K562 (cell line): ENCODE measurements at regions not wholly inside any gene's neighbourhood (a gene's known extent, or its start where the extent isn't known, plus 50 kb on each side); places are given as distances from the start of the nearest gene placed in this dataset.

Source experiments
- ATAC-seq: fragments of 200-7000 bp; cut with Tn5 transposase; 3 replicates; pipeline ENCODE4 v1.9.1; 2020; ENCODE audit warnings: moderate library complexity
- BruUV-seq: library from RNA; stranded (reverse); fragments of 400-500 nt; replicated peaks from 2 replicates; lab custom pipeline; 2021; lab: Mats Ljungman, UMichigan
- CTCF ChIA-PET: fragments of 300-600 bp; formaldehyde crosslinking; extraction: SDS; loops from one replicate; lab custom pipeline; 2021; ENCODE audit warnings: low intra/inter-chr PET ratio; lab: Yijun Ruan, JAX
- POLR2A ChIA-PET: fragments of 300-600, 350-650 bp; sonication (Branson Sonifier 250); formaldehyde crosslinking; extraction: SDS; loops from one replicate; lab custom pipeline; 2021; ENCODE audit warnings: antibody characterized with exemption, inconsistent platforms; lab: Yijun Ruan, JAX
- DNase-seq, 4 experiments: peaks; one replicate each; pipeline versions ENCODE4 v3.0.0 to v3.0.0-alpha.2; 2011 to 2018; ENCODE audit warnings: low spot score in 3 of 4, mixed read lengths in 3 of 4; ENCODE audit errors: extremely low read depth in 1 of 4
- FAIRE-seq: peaks from 2 replicates; lab custom pipeline; 2011; peaks lifted over from hg19 to GRCh38; lab: Jason Lieb, UNC
- H2AFZ ChIP-seq: 2 replicates; pipeline ENCODE4 v1.6.0; 2011; ENCODE audit warnings: low read depth, low read length, control low read depth, inconsistent platforms
- H3K27ac ChIP-seq: fragments of 200-600 bp; 3 replicates; pipeline ENCODE4 v1.8.0; 2011; ENCODE audit warnings: low read depth, mild to moderate bottlenecking, control low read depth, inconsistent platforms, low read length, moderate library complexity, mixed read lengths; ENCODE audit errors: extremely low read depth
- H3K27me3 ChIP-seq, 2 experiments: fragments of 300-600 bp in 1 of 2; 2 replicates in 1 of 2; 3 replicates in 1 of 2; pipeline versions ENCODE4 v1.6.0 to v1.8.0; 2011; ENCODE audit warnings: inconsistent platforms in 2 of 2, low read length in 2 of 2, mild to moderate bottlenecking in 1 of 2, mixed read lengths in 1 of 2, moderate library complexity in 1 of 2; ENCODE audit not compliant: control insufficient read depth in 2 of 2, insufficient read depth in 2 of 2
- H3K36me3 ChIP-seq: fragments of 300-600 bp; 3 replicates; pipeline ENCODE4 v1.8.0; 2011; ENCODE audit warnings: mild to moderate bottlenecking, low read length, inconsistent platforms; ENCODE audit not compliant: control insufficient read depth, insufficient read depth
- H3K4me1 ChIP-seq, 2 experiments: fragments of 200-600 bp in 1 of 2; replicated peaks in 1 of 2; 2 replicates in 1 of 2; 3 replicates in 1 of 2; pipeline versions ENCODE4 v1.5.1 to v1.8.0; 2011; ENCODE audit warnings: inconsistent platforms in 2 of 2, low read length in 2 of 2, mild to moderate bottlenecking in 1 of 2, mixed read lengths in 1 of 2, moderate library complexity in 1 of 2; ENCODE audit not compliant: control insufficient read depth in 2 of 2, insufficient read depth in 2 of 2
- H3K4me2 ChIP-seq: 2 replicates; pipeline ENCODE4 v1.6.1; 2011; ENCODE audit warnings: low read length, control low read depth, inconsistent platforms, mixed read lengths; ENCODE audit not compliant: insufficient read depth
- H3K4me3 ChIP-seq: fragments of 200-600 bp; sonication (generic), shearing (Covaris generic); 2 replicates; pipeline ENCODE4 v1.5.1; 2016; ENCODE audit warnings: control low read depth, inconsistent platforms
- H3K79me2 ChIP-seq: fragments of 200-600 bp; 3 replicates; pipeline ENCODE4 v1.8.0; 2011; ENCODE audit warnings: low read length, inconsistent platforms; ENCODE audit not compliant: control insufficient read depth, insufficient read depth
- H3K9ac ChIP-seq, 2 experiments: 2 replicates each; pipeline versions ENCODE4 v1.6.0 to v1.6.1; 2011; ENCODE audit warnings: low read depth in 2 of 2, low read length in 2 of 2, control low read depth in 1 of 2, inconsistent platforms in 1 of 2, mild to moderate bottlenecking in 1 of 2, mixed read lengths in 1 of 2; ENCODE audit not compliant: insufficient read depth in 1 of 2
- H3K9me1 ChIP-seq: one replicate; pipeline ENCODE4 v1.6.0; 2011; ENCODE audit warnings: inconsistent platforms, mild to moderate bottlenecking, low read length, moderate library complexity; ENCODE audit not compliant: control insufficient read depth, insufficient read depth
- H3K9me3 ChIP-seq: replicated peaks from 2 replicates; pipeline ENCODE4 v1.5.1; 2011; ENCODE audit warnings: low read depth, low read length, inconsistent platforms; ENCODE audit not compliant: control insufficient read depth, insufficient read depth
- H4K20me1 ChIP-seq: replicated peaks from 2 replicates; pipeline ENCODE4 v1.6.1; 2011; ENCODE audit warnings: low read length, inconsistent platforms, mixed read lengths; ENCODE audit not compliant: control insufficient read depth, insufficient read depth
- ATF6 ChIP-seq: sonication (generic); formaldehyde crosslinking; IDR thresholded peaks from 2 replicates; pipeline ENCODE4 v1.4.0; 2020; ENCODE audit warnings: mild to moderate bottlenecking, missing genetic modification reagents
- C11orf30 ChIP-seq: fragments of 450-650 bp; IDR thresholded peaks from 2 replicates; pipeline ENCODE4 v1.6.1; 2016; ENCODE audit warnings: low read depth, mild to moderate bottlenecking
- CBFA2T3 ChIP-seq: fragments of 450-650 bp; IDR thresholded peaks from 2 replicates; pipeline ENCODE4 v1.6.1; 2017
- DNMT1 ChIP-seq: fragments of 450-650 bp; IDR thresholded peaks from 2 replicates; pipeline ENCODE4 v1.6.1; 2016; ENCODE audit warnings: antibody characterized with exemption, mild to moderate bottlenecking
- ETV1 ChIP-seq: fragments of 450-650 bp; conservative IDR thresholded peaks from 2 replicates; pipeline ENCODE4 v1.6.1; 2016; ENCODE audit warnings: missing genetic modification characterization, control low read depth, low read depth, missing compliant biosample characterization
- FIP1L1 ChIP-seq: fragments of 200-400 bp; formaldehyde crosslinking; IDR thresholded peaks from 2 replicates; pipeline ENCODE4 v1.6.1; 2018; ENCODE audit warnings: mild to moderate bottlenecking, low read depth, low read length; ENCODE audit not compliant: poor library complexity, severe bottlenecking
- FUS ChIP-seq: fragments of 200-400 bp; formaldehyde crosslinking; optimal IDR thresholded peaks from 2 replicates; pipeline ENCODE3; 2017; ENCODE audit warnings: low read depth, low read length
- HIVEP1 ChIP-seq: fragments of 250-450 bp; sonication (Bioruptor Pico); IDR thresholded peaks from 2 replicates; pipeline ENCODE4 v1.4.0; 2020; ENCODE audit warnings: mild to moderate bottlenecking
- IFI16 ChIP-seq: fragments of 250-450 bp; sonication (Bioruptor Pico); IDR thresholded peaks from 2 replicates; pipeline ENCODE4 v2.1.2; 2022; ENCODE audit warnings: mild to moderate bottlenecking, inconsistent platforms
- MAZ ChIP-seq, 2 experiments: fragments of 450-650 bp in 1 of 2; sonication (generic) in 1 of 2; formaldehyde crosslinking; IDR thresholded peaks in 1 of 2; conservative IDR thresholded peaks in 1 of 2; 2 replicates each; pipeline versions ENCODE4 v1.4.0 to v1.5.0; 2020; ENCODE audit warnings: mild to moderate bottlenecking in 1 of 2, missing genetic modification reagents in 1 of 2
- POLR3A ChIP-seq: IDR thresholded peaks from 2 replicates; pipeline ENCODE4 v1.6.1; 2011; ENCODE audit warnings: borderline replicate concordance, mild to moderate bottlenecking, moderate library complexity; ENCODE audit not compliant: insufficient read length, insufficient read depth; ENCODE audit errors: extremely low read depth
- PPARD ChIP-seq: fragments of 250-450 bp; sonication (Bioruptor Pico); IDR thresholded peaks from 2 replicates; pipeline ENCODE4 v1.8.0; 2022; ENCODE audit warnings: inconsistent platforms, mild to moderate bottlenecking, moderate library complexity
- PTRF ChIP-seq: fragments of 450-650 bp; IDR thresholded peaks from 2 replicates; pipeline ENCODE4 v1.6.1; 2016; ENCODE audit warnings: mild to moderate bottlenecking, missing genetic modification characterization, missing compliant biosample characterization
- RB1 ChIP-seq: fragments of 450-650 bp; IDR thresholded peaks from 2 replicates; pipeline ENCODE4 v1.6.1; 2017; ENCODE audit warnings: low read depth, mild to moderate bottlenecking
- RBM17 ChIP-seq: fragments of 200-400 bp; formaldehyde crosslinking; IDR thresholded peaks from 2 replicates; pipeline ENCODE4 v1.6.1; 2017; ENCODE audit warnings: low read depth, mild to moderate bottlenecking, low read length, borderline replicate concordance
- TARDBP ChIP-seq: fragments of 450-650 bp; IDR thresholded peaks from 2 replicates; pipeline ENCODE4 v1.6.1; 2016
- TBL1XR1 ChIP-seq, 2 experiments: IDR thresholded peaks; 2 replicates each; pipeline ENCODE4 v1.6.1; 2012; ENCODE audit warnings: improper control_type of control experiment in 2 of 2, low read length in 2 of 2, mild to moderate bottlenecking in 1 of 2
- ZBTB17 ChIP-seq: fragments of 450-650 bp; formaldehyde crosslinking; IDR thresholded peaks from 2 replicates; pipeline ENCODE4 v1.4.0; 2020; ENCODE audit warnings: mild to moderate bottlenecking
- ZBTB8A ChIP-seq: fragments of 450-650 bp; IDR thresholded peaks from 2 replicates; pipeline ENCODE4 v1.6.1; 2018; ENCODE audit warnings: mild to moderate bottlenecking, moderate library complexity; ENCODE audit not compliant: partially characterized antibody
- ZC3H11A ChIP-seq: IDR thresholded peaks from 2 replicates; pipeline ENCODE4 v1.6.1; 2012; ENCODE audit warnings: low read depth, low read length, improper control_type of control experiment
- ZNF551 ChIP-seq: fragments of 250-450 bp; sonication (Bioruptor Pico); IDR thresholded peaks from 2 replicates; pipeline ENCODE4 v1.5.0; 2021; ENCODE audit warnings: mild to moderate bottlenecking, moderate library complexity
- WGBS: fragments of 100-300 bp; shearing (Covaris generic); methylation state at CpG from one replicate; pipeline ENCODE4 v1.1.6; 2016; ENCODE audit warnings: low coverage, mixed read lengths; ENCODE audit not compliant: insufficient coverage; ENCODE audit errors: missing lambda C conversion rate; 5-methylcytosine and 5-hydroxymethylcytosine counted together
- in situ Hi-C: fragments of 300-500 bp; cut with MboI; formaldehyde crosslinking; loops from 4 replicates; pipeline ENCODE4 v1.15.0; 2018; ENCODE audit warnings: inconsistent platforms, mixed read lengths
- intact Hi-C: fragments of 100-400 bp; cut with micrococcal nuclease; formaldehyde crosslinking; loops from 2 replicates; pipeline ENCODE4 v1.14.2; 2022

GRCh38 chr7:96532428-96532935 is 177.2 kb downstream of the SEM1 start (continued):
- TF ChIP-seq C11orf30 (no peak), RBM17 (no peak), POLR3A (no peak), FUS (no peak), CBFA2T3 (no peak), ZBTB17 (CRISPR knock-in tag) (no peak), HIVEP1 (CRISPR knock-in tag) (no peak), FIP1L1 (no peak), ETV1 (tag) (no peak), ATF6 (CRISPR knock-in tag) (no peak), ZBTB8A (no peak)
- TF ChIP-seq, all 486 proteins: peak for 0

- Histone ChIP-seq H3K9ac (no peak overlapping the region), H4K20me1 (no peaks in the 10 kb centered on the region), H3K27ac (no peak overlapping the region), H3K4me3 (no peak overlapping the region), H3K9me3 (no peaks in the 10 kb centered on the region), H3K9me1 (no peaks in the 10 kb centered on the region), H3K27me3 (peaks cover 0 to 10% of the 10 kb centered on the region in 2 experiments; a peak in 4 of 5 replicates), H3K4me2 (no peak overlapping the region), H3K79me2 (no peaks in the 10 kb centered on the region), H3K36me3 (no peaks in the 10 kb centered on the region), H3K4me1 (no peaks in the 10 kb centered on the region), H2AFZ (no peak overlapping the region)
- FAIRE-seq = no peak
- ATAC-seq = no peak
- CTCF ChIA-PET = no interaction called here
- no peak for DNase-seq
- in situ Hi-C loops (no loop called here), intact Hi-C loops (no loop called here)
- WGBS = 0% methylated on average over 1 of the region's 1 CpG
- no TSS peak for BruUV-seq
- POLR2A ChIA-PET = no interaction called here
- TF ChIP-seq ZC3H11A (no peak), TBL1XR1 (IDR thresholded peaks at IDR 0.05; ENCODE audit: low read length in 2 of 2) (no peak), RB1 (no peak), PPARD (CRISPR knock-in tag) (no peak), PTRF (tag) (no peak), TARDBP (no peak), IFI16 (CRISPR knock-in tag) (no peak), DNMT1 (no peak), MAZ (CRISPR knock-in tag; conservative IDR thresholded peaks at IDR 0.05 in 1 of 2, IDR thresholded peaks at IDR 0.05 in 1 of 2) (no peak), ZNF551 (no peak)
These were observed 178.3 kb downstream of the SEM1 start for GRCh38 chr7:96531331-96531730.
